Small intestine (tissue), 7 donors: ENCODE measurements at regions not wholly inside any gene's neighbourhood (a gene's known extent, or its start where the extent isn't known, plus 50 kb on each side); places are given as distances from the start of the nearest gene placed in this dataset.

Experiments
- DNase-seq, 2 donors: peaks; one replicate each; pipeline versions ENCODE4 v3.0.0 to v3.0.0-alpha.2; 2013
- FAIRE-seq: peaks from 2 replicates; lab custom pipeline; 2012; peaks lifted over from hg19 to GRCh38; lab: Jason Lieb, UNC
- H3K27ac ChIP-seq, 3 donors: one replicate each; pipeline ENCODE4 v1.5.1; 2013; ENCODE audit warnings: low read length in 2 of 3, mild to moderate bottlenecking in 2 of 3, control low read depth in 1 of 3, inconsistent platforms in 1 of 3, low read depth in 1 of 3, moderate library complexity in 1 of 3
- H3K27me3 ChIP-seq, 3 donors: one replicate each; pipeline ENCODE4 v1.6.1; 2013; ENCODE audit warnings: low read length in 3 of 3, inconsistent platforms in 1 of 3; ENCODE audit not compliant: control insufficient read depth in 3 of 3, insufficient read depth in 3 of 3
- H3K36me3 ChIP-seq, 3 donors: one replicate each; pipeline ENCODE4 v1.6.1; 2013; ENCODE audit warnings: low read length in 3 of 3, inconsistent platforms in 1 of 3, low read depth in 1 of 3, mild to moderate bottlenecking in 1 of 3, moderate library complexity in 1 of 3; ENCODE audit not compliant: control insufficient read depth in 3 of 3, insufficient read depth in 2 of 3
- H3K4me1 ChIP-seq, 3 donors: one replicate each; pipeline ENCODE4 v1.6.1; 2013; ENCODE audit warnings: low read length in 2 of 3, inconsistent platforms in 1 of 3, low read depth in 1 of 3, mild to moderate bottlenecking in 1 of 3, moderate library complexity in 1 of 3; ENCODE audit not compliant: control insufficient read depth in 3 of 3, insufficient read depth in 2 of 3
- H3K4me3 ChIP-seq, 3 donors: one replicate each; pipeline ENCODE4 v1.5.1; 2013; ENCODE audit warnings: low read length in 3 of 3, control low read depth in 1 of 3, inconsistent platforms in 1 of 3, low read depth in 1 of 3, mild to moderate bottlenecking in 1 of 3, moderate library complexity in 1 of 3
- H3K9me3 ChIP-seq, 2 donors: one replicate each; pipeline ENCODE4 v1.6.1; 2013; ENCODE audit warnings: low read depth in 1 of 2, low read length in 1 of 2; ENCODE audit not compliant: control insufficient read depth in 2 of 2, insufficient read depth in 1 of 2
- WGBS, 3 donors: extraction: QIAGEN DNeasy Blood & Tissue Kit; methylation state at CpG; one replicate each; pipeline ENCODE4 v1.1.7; 2013; 5-methylcytosine and 5-hydroxymethylcytosine counted together
- donor health status: healthy with polysubstance abuse.
- donor health status: control.
- donor health status: control.
- donor health status: Bipolar disorder and iron deficiency.
- donor health status: healthy.

- Histone ChIP-seq H3K4me1 (peaks cover 0 to 14% (median 3%) of the 10 kb centered on the region in 3 donors), H3K27me3 (peaks cover 0 to 5% (median 0%) of the 10 kb centered on the region in 3 donors), H3K4me3 (no peak overlapping the region), H3K9me3 (no peaks in the 10 kb centered on the region), H3K27ac (no peak overlapping the region), H3K36me3 (no peaks in the 10 kb centered on the region)
- DNase-seq (peak; percentile 15 to 62), FAIRE-seq (no peak)
- 39 to 56% (median 50%) methylated on average over 7 of the region's 7 CpGs for WGBS, 3 donors
These were observed 108.7 kb upstream of the MBNL2 start for GRCh38 chr13:97113231-97114001.

- 77 to 84% (median 81%) methylated on average over 5 of the region's 5 CpGs for WGBS, 3 donors
- DNase-seq (no peak), FAIRE-seq (no peak)
- no peaks in the 10 kb centered on the region for H3K27me3 ChIP-seq
- no peaks in the 10 kb centered on the region for H3K9me3 ChIP-seq
- no peak overlapping the region for H3K4me3 ChIP-seq
- H3K36me3 ChIP-seq: no peaks in the 10 kb centered on the region
- H3K27ac ChIP-seq: peak overlapping the region in 1 of 3 donors; percentile 22
- H3K4me1 ChIP-seq: peaks cover 0 to 14% (median under 1%) of the 10 kb centered on the region in 3 donors
These were observed 107.5 kb upstream of the MBNL2 start for GRCh38 chr13:97114651-97115050.

- no peak for DNase-seq
- Histone ChIP-seq H3K27ac (no peak overlapping the region), H3K9me3 (no peaks in the 10 kb centered on the region), H3K36me3 (no peaks in the 10 kb centered on the region), H3K4me1 (peaks cover 0 to 10% (median 2%) of the 10 kb centered on the region in 3 donors), H3K4me3 (no peak overlapping the region), H3K27me3 (no peaks in the 10 kb centered on the region)
- 74 to 88% (median 80%) methylated on average over 1 of the region's 1 CpG for WGBS, 3 donors
- FAIRE-seq: no peak
These were observed 105.4 kb upstream of the MBNL2 start for GRCh38 chr13:97116754-97117153.

- Histone ChIP-seq H3K27ac (no peak overlapping the region), H3K4me3 (no peak overlapping the region), H3K4me1 (peaks cover 0 to 10% (median 2%) of the 10 kb centered on the region in 3 donors), H3K36me3 (no peaks in the 10 kb centered on the region), H3K9me3 (no peaks in the 10 kb centered on the region), H3K27me3 (no peaks in the 10 kb centered on the region)
- DNase-seq: no peak
- no peak for FAIRE-seq
- WGBS, 3 donors: 83 to 88% (median 83%) methylated on average over 5 of the region's 5 CpGs
These were observed 104.7 kb upstream of the MBNL2 start for GRCh38 chr13:97117388-97117910.

- Histone ChIP-seq H3K4me3 (no peak overlapping the region), H3K27ac (no peak overlapping the region), H3K36me3 (no peaks in the 10 kb centered on the region), H3K9me3 (no peaks in the 10 kb centered on the region), H3K4me1 (peaks cover 0 to 5% (median 2%) of the 10 kb centered on the region in 3 donors), H3K27me3 (no peaks in the 10 kb centered on the region)
- DNase-seq: no peak
- 86 to 93% (median 86%) methylated on average over 3 of the region's 3 CpGs for WGBS, 3 donors
- no peak for FAIRE-seq
These were observed 102.2 kb upstream of the MBNL2 start for GRCh38 chr13:97119943-97120342.

GRCh38 chr13:97120346-97120745 is 101.8 kb upstream of the MBNL2 start:
- 83 to 94% (median 91%) methylated on average over 2 of the region's 2 CpGs for WGBS, 3 donors
- H3K27ac ChIP-seq: no peak overlapping the region
- FAIRE-seq: no peak

GRCh38 chr13:97120976-97121375 is 101.2 kb upstream of the MBNL2 start:
- Histone ChIP-seq H3K27me3 (no peaks in the 10 kb centered on the region), H3K9me3 (no peaks in the 10 kb centered on the region), H3K4me1 (peaks cover 2 to 16% (median 3%) of the 10 kb centered on the region in 3 donors), H3K36me3 (no peaks in the 10 kb centered on the region), H3K27ac (no peak overlapping the region), H3K4me3 (no peak overlapping the region)
- DNase-seq: no peak
- FAIRE-seq: no peak
- 85 to 95% (median 89%) methylated on average over 1 of the region's 1 CpG for WGBS, 3 donors

More at GRCh38 chr13:97120346-97120745, 101.8 kb upstream of the MBNL2 start:
- Histone ChIP-seq H3K9me3 (no peaks in the 10 kb centered on the region), H3K4me1 (peaks cover 2 to 9% (median 2%) of the 10 kb centered on the region in 3 donors), H3K36me3 (no peaks in the 10 kb centered on the region), H3K4me3 (no peak overlapping the region), H3K27me3 (no peaks in the 10 kb centered on the region)
- no peak for DNase-seq

- H3K27ac ChIP-seq: no peak overlapping the region
- peaks cover 2 to 19% (median 5%) of the 10 kb centered on the region in 3 donors for H3K4me1 ChIP-seq
- H3K9me3 ChIP-seq: no peaks in the 10 kb centered on the region
- no peaks in the 10 kb centered on the region for H3K27me3 ChIP-seq
- FAIRE-seq (no peak), DNase-seq (peak in 1 of 2 donors; percentile 25)
- H3K4me3 ChIP-seq: no peak overlapping the region
- H3K36me3 ChIP-seq: no peaks in the 10 kb centered on the region
These were observed 100.2 kb upstream of the MBNL2 start for GRCh38 chr13:97121894-97122293.
